Ovary (tissue), 7 donors: ENCODE measurements at regions not wholly inside any gene's neighbourhood (a gene's known extent, or its start where the extent isn't known, plus 50 kb on each side); places are given as distances from the start of the nearest gene placed in this dataset.

ENCODE experiments used
- DNase-seq, 5 donors: peaks; one replicate each; pipeline ENCODE4 v3.0.0-alpha.2; 2019 to 2020
- H3K27ac ChIP-seq, 2 donors: fragments of 200-600 bp; one replicate each; pipeline versions ENCODE4 v1.5.1 to v1.8.0; 2019 to 2022
- H3K27me3 ChIP-seq: fragments of 200-600 bp; one replicate; pipeline ENCODE4 v1.8.0; 2022
- H3K36me3 ChIP-seq: fragments of 200-600 bp; sonication (generic); one replicate; pipeline ENCODE4 v1.5.1; 2019
- H3K4me1 ChIP-seq: one replicate; pipeline ENCODE4 v1.8.1; 2013; ENCODE audit warnings: mild to moderate bottlenecking, moderate library complexity; ENCODE audit not compliant: insufficient read depth
- H3K4me3 ChIP-seq: fragments of 200-600 bp; sonication (generic); one replicate; pipeline ENCODE4 v1.5.1; 2017
- H3K9me3 ChIP-seq, 2 donors: fragments of 200-600 bp in 1 of 2; sonication (generic) in 1 of 2; one replicate each; pipeline versions ENCODE4 v1.5.1 to v1.8.1; 2013 to 2019; ENCODE audit warnings: mild to moderate bottlenecking in 1 of 2, moderate library complexity in 1 of 2
- EP300 ChIP-seq: sonication (generic); formaldehyde crosslinking; IDR thresholded peaks from one replicate; pipeline ENCODE4 v1.6.1; 2017; ENCODE audit warnings: antibody characterized with exemption
- POLR2A ChIP-seq: fragments of 450-650 bp; IDR thresholded peaks from one replicate; pipeline ENCODE4 v1.6.1; 2017; ENCODE audit warnings: antibody characterized with exemption, mild to moderate bottlenecking, moderate library complexity
- WGBS, 3 donors: extraction: QIAGEN DNeasy Blood & Tissue Kit in 1 of 3; methylation state at CpG; one replicate each; pipeline versions ENCODE4 v1.1.5 to v1.1.7; 2013 to 2017; 5-methylcytosine and 5-hydroxymethylcytosine counted together
- intact Hi-C, 4 donors: fragments of 100-400 bp; cut with DNase I; formaldehyde crosslinking; loops; one replicate each; pipeline versions ENCODE4 v1.11.0 to v1.15.1; 2022 to 2023
- TF ChIP-seq, protein P1 (sequence below), 3 donors: fragments of 450-650 bp in 2 of 3; fragments of 200-600 bp in 1 of 3; IDR thresholded peaks; one replicate each; pipeline versions ENCODE4 v1.5.1 to v1.8.0; 2016 to 2022; ENCODE audit warnings: antibody characterized with exemption in 3 of 3, mild to moderate bottlenecking in 1 of 3
- donor health status: DM: no; HTN: no; CAD: no; lungs with moderate emphysema.
- donor health status: DM: no; HTN: no; CAD: no.
- donor health status: Bipolar disorder and iron deficiency.
- donor health status: DM: no; HTN: no; CAD: no.
- donor health status: DM: yes; HTN: yes; CAD: no.

DNA sequence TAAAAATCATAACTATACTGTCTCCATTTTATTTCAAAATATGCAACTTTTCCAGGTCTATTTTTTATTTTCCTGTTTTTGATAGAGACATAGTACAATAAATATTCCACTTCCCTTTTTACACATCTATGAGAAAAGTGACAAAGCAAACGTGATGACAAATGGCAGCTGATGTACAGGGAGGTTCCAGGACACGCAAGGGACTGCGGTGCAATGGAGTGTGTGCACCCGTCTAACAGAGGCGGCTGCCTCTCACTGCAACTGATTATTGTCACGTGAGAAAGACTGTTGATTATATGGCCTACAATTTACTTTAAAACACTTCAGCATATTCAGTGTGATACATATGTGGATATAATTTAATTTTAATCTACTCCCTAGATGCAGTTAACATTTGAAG lies 142.6 kb downstream of the LRRC30 start:
- no peak for TF ChIP-seq POLR2A
- no peak for TF ChIP-seq EP300
- TF ChIP-seq, protein P1, sequence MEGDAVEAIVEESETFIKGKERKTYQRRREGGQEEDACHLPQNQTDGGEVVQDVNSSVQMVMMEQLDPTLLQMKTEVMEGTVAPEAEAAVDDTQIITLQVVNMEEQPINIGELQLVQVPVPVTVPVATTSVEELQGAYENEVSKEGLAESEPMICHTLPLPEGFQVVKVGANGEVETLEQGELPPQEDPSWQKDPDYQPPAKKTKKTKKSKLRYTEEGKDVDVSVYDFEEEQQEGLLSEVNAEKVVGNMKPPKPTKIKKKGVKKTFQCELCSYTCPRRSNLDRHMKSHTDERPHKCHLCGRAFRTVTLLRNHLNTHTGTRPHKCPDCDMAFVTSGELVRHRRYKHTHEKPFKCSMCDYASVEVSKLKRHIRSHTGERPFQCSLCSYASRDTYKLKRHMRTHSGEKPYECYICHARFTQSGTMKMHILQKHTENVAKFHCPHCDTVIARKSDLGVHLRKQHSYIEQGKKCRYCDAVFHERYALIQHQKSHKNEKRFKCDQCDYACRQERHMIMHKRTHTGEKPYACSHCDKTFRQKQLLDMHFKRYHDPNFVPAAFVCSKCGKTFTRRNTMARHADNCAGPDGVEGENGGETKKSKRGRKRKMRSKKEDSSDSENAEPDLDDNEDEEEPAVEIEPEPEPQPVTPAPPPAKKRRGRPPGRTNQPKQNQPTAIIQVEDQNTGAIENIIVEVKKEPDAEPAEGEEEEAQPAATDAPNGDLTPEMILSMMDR (IDR thresholded peaks at IDR 0.05) = no peak
- H3K27me3 ChIP-seq = no peaks in the 10 kb centered on the region
- H3K27ac ChIP-seq = no peak overlapping the region
- H3K36me3 ChIP-seq = no peaks in the 10 kb centered on the region
- H3K4me1 ChIP-seq = no peaks in the 10 kb centered on the region
- 76 to 83% (median 77%) methylated on average over 6 of the region's 6 CpGs for WGBS, 3 donors
- H3K9me3 ChIP-seq = no peaks in the 10 kb centered on the region
- intact Hi-C loops = no loop called here
- no peak overlapping the region for H3K4me3 ChIP-seq
- no peak for DNase-seq

DNA sequence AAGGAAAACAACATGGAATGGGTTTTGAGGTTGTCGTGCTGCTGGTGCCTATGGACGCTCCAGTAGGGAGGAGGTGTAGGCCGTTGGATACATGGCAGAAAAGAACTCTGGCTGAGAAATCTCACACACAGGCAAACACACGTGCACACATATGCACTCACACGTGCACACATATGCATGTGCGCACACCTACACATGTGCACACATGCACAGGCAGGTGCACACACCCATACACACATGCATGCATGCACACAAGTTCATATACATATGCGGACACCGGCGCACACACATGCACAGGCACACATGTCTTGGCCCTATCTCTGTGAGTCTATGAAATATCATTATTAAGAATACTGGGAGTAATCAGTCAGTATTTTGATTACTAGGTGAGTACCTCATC lies 150.4 kb downstream of the LRRC30 start:
- DNase-seq = no peak
- TF ChIP-seq EP300 = no peak
- TF ChIP-seq, protein P1 (IDR thresholded peaks at IDR 0.05) = no peak
- TF ChIP-seq POLR2A = no peak
- H3K9me3 ChIP-seq = no peaks in the 10 kb centered on the region
- H3K36me3 ChIP-seq = no peaks in the 10 kb centered on the region
- no peak overlapping the region for H3K27ac ChIP-seq
- intact Hi-C loops = no loop called here
- no peaks in the 10 kb centered on the region for H3K27me3 ChIP-seq
- no peak overlapping the region for H3K4me3 ChIP-seq
- WGBS, 3 donors = 88 to 93% (median 92%) methylated on average over 9 of the region's 9 CpGs
- no peaks in the 10 kb centered on the region for H3K4me1 ChIP-seq

DNA sequence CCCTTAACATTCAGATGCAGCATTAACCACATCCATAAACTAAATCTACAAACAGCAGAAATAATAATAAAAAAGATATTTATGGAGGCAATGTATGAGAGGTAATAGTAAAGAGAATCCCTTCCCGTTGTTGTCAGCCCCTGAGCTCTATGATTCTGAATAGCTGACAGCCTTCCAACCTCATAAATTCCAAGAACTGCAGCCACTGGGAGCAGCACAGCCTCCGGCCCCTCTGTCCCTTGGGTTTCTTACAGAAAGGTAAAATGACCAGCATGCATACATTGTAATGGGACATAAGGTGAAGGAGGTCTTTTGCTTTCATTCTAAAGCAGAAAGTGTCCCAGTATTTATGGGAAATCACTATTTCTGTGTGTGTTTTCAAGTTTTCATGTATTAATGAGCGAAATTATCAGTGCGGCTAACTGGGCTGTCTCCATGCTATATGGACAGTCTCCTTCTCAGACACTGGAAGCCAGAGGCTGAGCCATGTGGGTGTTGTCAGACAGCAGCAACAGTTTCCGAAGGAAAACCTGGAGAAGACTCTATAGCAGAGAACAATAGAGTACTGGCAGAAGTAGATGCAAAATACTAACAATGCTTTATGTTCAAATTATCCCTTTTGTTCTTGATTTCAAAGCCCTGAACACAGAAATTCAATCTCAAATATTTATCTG lies 151.6 kb downstream of the LRRC30 start:
- no peak for DNase-seq
- no peaks in the 10 kb centered on the region for H3K36me3 ChIP-seq
- no peaks in the 10 kb centered on the region for H3K27me3 ChIP-seq
- 48 to 59% (median 56%) methylated on average over 5 of the region's 5 CpGs for WGBS, 3 donors
- TF ChIP-seq POLR2A (no peak), EP300 (no peak)
- TF ChIP-seq, protein P1 (IDR thresholded peaks at IDR 0.05) = no peak
- no peak overlapping the region for H3K4me3 ChIP-seq
- H3K9me3 ChIP-seq = no peaks in the 10 kb centered on the region
- intact Hi-C loops = no loop called here
- no peaks in the 10 kb centered on the region for H3K4me1 ChIP-seq
- no peak overlapping the region for H3K27ac ChIP-seq

DNA sequence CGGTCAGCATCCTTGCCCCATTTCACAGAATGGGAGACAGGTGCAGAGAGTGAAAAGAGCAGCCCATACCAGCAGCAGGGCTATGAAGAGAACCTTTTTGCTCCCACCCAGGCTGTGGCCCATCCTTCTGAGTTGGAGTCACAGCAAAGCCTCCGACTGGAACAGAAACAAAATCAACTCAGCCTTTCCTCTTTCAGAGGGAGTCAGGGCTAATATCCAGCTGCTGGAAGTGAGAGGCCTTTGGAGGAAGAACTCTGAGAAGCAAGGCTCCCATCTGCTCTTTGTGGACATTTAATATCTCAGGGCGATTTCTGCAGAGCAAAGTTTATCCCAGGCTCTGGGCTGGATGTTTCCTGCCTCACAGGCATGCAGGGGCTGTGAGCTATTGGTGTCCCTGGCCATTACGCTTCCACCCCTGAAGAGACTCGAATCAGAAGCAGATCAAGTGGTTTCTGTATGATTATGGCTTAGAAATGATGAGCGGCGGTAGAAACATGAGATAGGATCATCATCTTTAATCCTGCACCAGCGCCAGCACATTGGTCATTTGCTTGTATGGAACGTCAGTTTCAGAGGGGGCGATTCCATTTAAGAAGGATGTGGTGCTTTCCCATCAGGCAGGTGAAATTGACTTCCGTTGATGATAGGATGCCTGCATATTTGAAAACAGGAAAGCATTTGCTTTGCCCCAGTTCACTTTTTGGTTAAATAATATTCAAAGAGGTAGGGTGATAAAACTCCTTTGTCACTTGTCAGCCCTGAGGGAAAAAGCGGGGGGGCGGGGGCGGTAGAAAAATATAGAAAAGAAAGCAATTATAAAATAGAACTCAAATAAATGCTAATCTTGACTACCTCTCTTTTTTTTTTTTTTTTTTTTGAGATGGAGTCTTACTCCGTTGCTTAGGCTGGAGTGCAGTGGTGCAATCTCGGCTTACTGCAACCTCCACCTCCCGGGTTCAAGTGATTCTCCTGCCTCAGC lies 152.4 kb downstream of the LRRC30 start:
- H3K4me3 ChIP-seq = no peak overlapping the region
- no peaks in the 10 kb centered on the region for H3K9me3 ChIP-seq
- H3K36me3 ChIP-seq = no peaks in the 10 kb centered on the region
- H3K27ac ChIP-seq = no peak overlapping the region
- intact Hi-C loops = no loop called here
- DNase-seq = no peak
- 76 to 78% (median 77%) methylated on average over 17 of the region's 17 CpGs for WGBS, 3 donors
- H3K27me3 ChIP-seq = no peaks in the 10 kb centered on the region
- TF ChIP-seq EP300 (no peak), POLR2A (no peak)
- TF ChIP-seq, protein P1 (IDR thresholded peaks at IDR 0.05) = no peak
- no peaks in the 10 kb centered on the region for H3K4me1 ChIP-seq
